SK-N-SH treated with all-trans-retinoic acid at 6 μM for 48 hours (cell line): ENCODE measurements at regions not wholly inside any gene's neighbourhood (a gene's known extent, or its start where the extent isn't known, plus 50 kb on each side); places are given as distances from the start of the nearest gene placed in this dataset.

Experiments
- ISL1 ChIP-seq: fragments of 250-450 bp; sonication (Bioruptor Pico); IDR thresholded peaks from 2 replicates; pipeline ENCODE4 v2.1.2; 2022; ENCODE audit warnings: mild to moderate bottlenecking, moderate library complexity
- RARB ChIP-seq: fragments of 250-450 bp; sonication (Bioruptor Pico); IDR thresholded peaks from 2 replicates; pipeline ENCODE4 v1.8.0; 2021; ENCODE audit warnings: mild to moderate bottlenecking, moderate library complexity
- ZNF565 ChIP-seq: fragments of 450-650 bp; formaldehyde crosslinking; conservative IDR thresholded peaks from 2 replicates; pipeline ENCODE4 v1.5.0; 2020; ENCODE audit warnings: low read depth, mild to moderate bottlenecking, moderate library complexity
- TF ChIP-seq, protein P1 (sequence below): fragments of 250-450 bp; sonication (Bioruptor Pico); IDR thresholded peaks from 2 replicates; pipeline ENCODE4 v1.8.0; 2021; ENCODE audit warnings: low read depth, mild to moderate bottlenecking, moderate library complexity, borderline replicate concordance
- TF ChIP-seq, protein P2 (sequence below): fragments of 250-450 bp; sonication (Bioruptor Pico); IDR thresholded peaks from 2 replicates; pipeline ENCODE4 v1.8.0; 2020; ENCODE audit warnings: mild to moderate bottlenecking, moderate library complexity, borderline replicate concordance
- TF ChIP-seq, protein P3 (sequence below): fragments of 250-450 bp; sonication (Bioruptor Pico); IDR thresholded peaks from 2 replicates; pipeline ENCODE4 v1.5.1; 2021; ENCODE audit warnings: mild to moderate bottlenecking, moderate library complexity

DNA sequence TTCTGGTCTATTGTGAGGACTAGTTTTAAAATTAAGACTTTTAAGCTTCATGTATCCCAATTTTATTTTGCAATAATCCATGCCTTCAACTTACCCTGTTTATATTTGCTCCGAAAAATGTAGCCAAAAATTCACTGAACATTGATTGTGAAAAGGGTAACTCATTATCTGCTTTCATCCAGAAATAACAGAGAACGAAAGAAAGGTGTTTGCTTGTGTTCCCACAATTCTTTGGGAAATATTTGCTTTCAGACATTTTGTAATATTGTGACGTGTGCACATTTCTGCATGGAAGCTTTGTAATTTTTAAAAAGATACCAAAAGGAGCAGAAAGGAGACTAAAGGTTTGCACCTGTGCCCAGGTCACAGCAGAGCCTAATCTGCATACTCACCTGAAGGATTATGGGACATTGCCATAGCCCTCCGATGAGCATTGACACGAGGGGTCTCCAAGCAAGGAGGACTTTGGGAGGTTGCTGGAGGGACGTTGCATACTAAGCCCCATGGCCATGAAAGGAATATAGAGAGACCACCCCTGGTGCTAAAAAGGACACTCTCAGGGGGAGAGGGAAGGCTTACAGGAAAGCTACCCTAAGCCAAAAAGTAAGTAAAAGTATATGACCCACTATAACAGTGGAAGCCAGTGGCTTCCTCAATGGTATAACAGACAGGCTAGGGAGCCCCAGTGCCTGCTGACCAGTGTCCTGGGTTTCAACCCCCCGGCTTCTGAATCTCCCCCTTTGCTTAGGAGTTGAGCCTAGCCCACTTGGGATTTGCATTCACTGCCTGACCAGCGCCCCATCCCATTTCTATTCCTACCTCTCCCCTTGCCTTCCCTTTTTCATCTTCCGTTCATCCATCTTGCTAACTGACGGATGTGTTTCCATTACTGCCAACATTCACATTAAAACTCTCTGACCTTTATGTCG lies 148.6 kb upstream of the ZC3H12A start:
- TF ChIP-seq, protein P1, sequence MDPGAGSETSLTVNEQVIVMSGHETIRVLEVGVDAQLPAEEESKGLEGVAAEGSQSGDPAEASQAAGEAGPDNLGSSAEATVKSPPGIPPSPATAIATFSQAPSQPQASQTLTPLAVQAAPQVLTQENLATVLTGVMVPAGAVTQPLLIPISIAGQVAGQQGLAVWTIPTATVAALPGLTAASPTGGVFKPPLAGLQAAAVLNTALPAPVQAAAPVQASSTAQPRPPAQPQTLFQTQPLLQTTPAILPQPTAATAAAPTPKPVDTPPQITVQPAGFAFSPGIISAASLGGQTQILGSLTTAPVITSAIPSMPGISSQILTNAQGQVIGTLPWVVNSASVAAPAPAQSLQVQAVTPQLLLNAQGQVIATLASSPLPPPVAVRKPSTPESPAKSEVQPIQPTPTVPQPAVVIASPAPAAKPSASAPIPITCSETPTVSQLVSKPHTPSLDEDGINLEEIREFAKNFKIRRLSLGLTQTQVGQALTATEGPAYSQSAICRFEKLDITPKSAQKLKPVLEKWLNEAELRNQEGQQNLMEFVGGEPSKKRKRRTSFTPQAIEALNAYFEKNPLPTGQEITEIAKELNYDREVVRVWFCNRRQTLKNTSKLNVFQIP (CRISPR knock-in tag): no peak
- TF ChIP-seq, protein P2, sequence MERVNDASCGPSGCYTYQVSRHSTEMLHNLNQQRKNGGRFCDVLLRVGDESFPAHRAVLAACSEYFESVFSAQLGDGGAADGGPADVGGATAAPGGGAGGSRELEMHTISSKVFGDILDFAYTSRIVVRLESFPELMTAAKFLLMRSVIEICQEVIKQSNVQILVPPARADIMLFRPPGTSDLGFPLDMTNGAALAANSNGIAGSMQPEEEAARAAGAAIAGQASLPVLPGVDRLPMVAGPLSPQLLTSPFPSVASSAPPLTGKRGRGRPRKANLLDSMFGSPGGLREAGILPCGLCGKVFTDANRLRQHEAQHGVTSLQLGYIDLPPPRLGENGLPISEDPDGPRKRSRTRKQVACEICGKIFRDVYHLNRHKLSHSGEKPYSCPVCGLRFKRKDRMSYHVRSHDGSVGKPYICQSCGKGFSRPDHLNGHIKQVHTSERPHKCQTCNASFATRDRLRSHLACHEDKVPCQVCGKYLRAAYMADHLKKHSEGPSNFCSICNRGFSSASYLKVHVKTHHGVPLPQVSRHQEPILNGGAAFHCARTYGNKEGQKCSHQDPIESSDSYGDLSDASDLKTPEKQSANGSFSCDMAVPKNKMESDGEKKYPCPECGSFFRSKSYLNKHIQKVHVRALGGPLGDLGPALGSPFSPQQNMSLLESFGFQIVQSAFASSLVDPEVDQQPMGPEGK (CRISPR knock-in tag): no peak
- TF ChIP-seq ZNF565 (CRISPR knock-in tag): no peak
- TF ChIP-seq ISL1 (CRISPR knock-in tag): no peak
- TF ChIP-seq, protein P3, sequence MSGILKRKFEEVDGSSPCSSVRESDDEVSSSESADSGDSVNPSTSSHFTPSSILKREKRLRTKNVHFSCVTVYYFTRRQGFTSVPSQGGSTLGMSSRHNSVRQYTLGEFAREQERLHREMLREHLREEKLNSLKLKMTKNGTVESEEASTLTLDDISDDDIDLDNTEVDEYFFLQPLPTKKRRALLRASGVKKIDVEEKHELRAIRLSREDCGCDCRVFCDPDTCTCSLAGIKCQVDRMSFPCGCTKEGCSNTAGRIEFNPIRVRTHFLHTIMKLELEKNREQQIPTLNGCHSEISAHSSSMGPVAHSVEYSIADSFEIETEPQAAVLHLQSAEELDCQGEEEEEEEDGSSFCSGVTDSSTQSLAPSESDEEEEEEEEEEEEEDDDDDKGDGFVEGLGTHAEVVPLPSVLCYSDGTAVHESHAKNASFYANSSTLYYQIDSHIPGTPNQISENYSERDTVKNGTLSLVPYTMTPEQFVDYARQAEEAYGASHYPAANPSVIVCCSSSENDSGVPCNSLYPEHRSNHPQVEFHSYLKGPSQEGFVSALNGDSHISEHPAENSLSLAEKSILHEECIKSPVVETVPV: no peak
- TF ChIP-seq RARB (CRISPR knock-in tag): no peak
